ENCODE measurements at regions not wholly inside any gene's neighbourhood (a gene's known extent, or its start where the extent isn't known, plus 50 kb on each side); places are given as distances from the start of the nearest gene placed in this dataset.

DNA sequence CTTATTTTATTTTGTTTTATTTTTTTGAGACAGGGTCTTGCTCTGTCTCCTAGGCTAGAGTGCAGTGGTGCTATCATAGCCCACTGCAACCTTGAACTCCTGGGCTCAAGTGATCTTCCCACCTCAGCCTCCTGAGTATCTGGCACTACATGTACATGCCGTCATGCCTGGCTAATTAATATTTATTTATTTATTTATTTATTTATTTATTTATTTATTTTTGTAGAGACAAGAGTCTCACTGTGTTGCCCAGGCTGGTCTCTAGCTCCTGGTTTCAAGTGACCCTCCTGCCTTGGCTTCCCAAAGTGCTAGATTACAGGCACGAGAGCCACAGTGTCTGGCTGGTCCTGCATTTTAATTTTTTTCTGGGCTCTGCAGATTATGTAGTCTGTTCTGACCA lies 84.9 kb upstream of the BCOR start:
- no peak for TF ChIP-seq POLR2A (IDR thresholded peaks at IDR 0.05)
- TF ChIP-seq, protein P1, sequence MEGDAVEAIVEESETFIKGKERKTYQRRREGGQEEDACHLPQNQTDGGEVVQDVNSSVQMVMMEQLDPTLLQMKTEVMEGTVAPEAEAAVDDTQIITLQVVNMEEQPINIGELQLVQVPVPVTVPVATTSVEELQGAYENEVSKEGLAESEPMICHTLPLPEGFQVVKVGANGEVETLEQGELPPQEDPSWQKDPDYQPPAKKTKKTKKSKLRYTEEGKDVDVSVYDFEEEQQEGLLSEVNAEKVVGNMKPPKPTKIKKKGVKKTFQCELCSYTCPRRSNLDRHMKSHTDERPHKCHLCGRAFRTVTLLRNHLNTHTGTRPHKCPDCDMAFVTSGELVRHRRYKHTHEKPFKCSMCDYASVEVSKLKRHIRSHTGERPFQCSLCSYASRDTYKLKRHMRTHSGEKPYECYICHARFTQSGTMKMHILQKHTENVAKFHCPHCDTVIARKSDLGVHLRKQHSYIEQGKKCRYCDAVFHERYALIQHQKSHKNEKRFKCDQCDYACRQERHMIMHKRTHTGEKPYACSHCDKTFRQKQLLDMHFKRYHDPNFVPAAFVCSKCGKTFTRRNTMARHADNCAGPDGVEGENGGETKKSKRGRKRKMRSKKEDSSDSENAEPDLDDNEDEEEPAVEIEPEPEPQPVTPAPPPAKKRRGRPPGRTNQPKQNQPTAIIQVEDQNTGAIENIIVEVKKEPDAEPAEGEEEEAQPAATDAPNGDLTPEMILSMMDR (IDR thresholded peaks at IDR 0.05) = no peak

All from adrenal gland (tissue), 5 donors.